CD14-positive monocyte (primary cell): ENCODE measurements at regions not wholly inside any gene's neighbourhood (a gene's known extent, or its start where the extent isn't known, plus 50 kb on each side); places are given as distances from the start of the nearest gene placed in this dataset.

ENCODE experiments used
- DNase-seq, 3 donors: peaks; one replicate each; pipeline ENCODE4 v3.0.0-alpha.2; 2011 to 2022
- H2AFZ ChIP-seq: 2 replicates; pipeline ENCODE4 v1.6.0; 2012; ENCODE audit warnings: mild to moderate bottlenecking, low read depth, low read length, inconsistent platforms; ENCODE audit not compliant: insufficient read depth, poor library complexity, severe bottlenecking
- H3K27ac ChIP-seq, 2 donors: 1 replicate in 1 of 2; 2 replicates in 1 of 2; pipeline ENCODE4 v1.5.1; 2012 to 2013; ENCODE audit warnings: low read length in 2 of 2, control low read depth in 1 of 2, inconsistent platforms in 1 of 2, low read depth in 1 of 2, mild to moderate bottlenecking in 1 of 2
- H3K27me3 ChIP-seq, 2 donors: one replicate each; pipeline versions ENCODE4 v1.6.0 to v1.6.1; 2011 to 2013; ENCODE audit warnings: low read length in 2 of 2; ENCODE audit not compliant: control insufficient read depth in 2 of 2, insufficient read depth in 2 of 2
- H3K36me3 ChIP-seq, 2 donors: replicated peaks in 1 of 2; 1 replicate in 1 of 2; 2 replicates in 1 of 2; pipeline versions ENCODE4 v1.5.1 to v1.6.1; 2012 to 2013; ENCODE audit warnings: low read length in 2 of 2, control low read depth in 1 of 2, inconsistent platforms in 1 of 2, mild to moderate bottlenecking in 1 of 2; ENCODE audit not compliant: insufficient read depth in 2 of 2, control insufficient read depth in 1 of 2
- H3K4me1 ChIP-seq, 2 donors: 1 replicate in 1 of 2; 2 replicates in 1 of 2; pipeline versions ENCODE4 v1.5.1 to v1.6.1; 2012 to 2013; ENCODE audit warnings: low read length in 2 of 2, control low read depth in 1 of 2, inconsistent platforms in 1 of 2, mild to moderate bottlenecking in 1 of 2, moderate library complexity in 1 of 2; ENCODE audit not compliant: insufficient read depth in 2 of 2, control insufficient read depth in 1 of 2
- H3K4me2 ChIP-seq: replicated peaks from 2 replicates; pipeline ENCODE3; 2012; ENCODE audit warnings: low read length, moderate library complexity, mild to moderate bottlenecking; ENCODE audit not compliant: poor library complexity, severe bottlenecking; ENCODE audit errors: extremely low read depth
- H3K4me3 ChIP-seq, 3 experiments: fragments of 200-600 bp in 1 of 3; sonication (generic) in 1 of 3; replicated peaks in 1 of 3; 1 replicate in 2 of 3; 2 replicates in 1 of 3; pipeline ENCODE4 v1.5.1; 2011 to 2013; ENCODE audit warnings: low read length in 3 of 3, mild to moderate bottlenecking in 3 of 3, control low read depth in 2 of 3, low read depth in 2 of 3, inconsistent platforms in 1 of 3, moderate library complexity in 1 of 3
- H3K79me2 ChIP-seq: 2 replicates; pipeline ENCODE4 v1.6.0; 2012; ENCODE audit warnings: mild to moderate bottlenecking, control low read depth, inconsistent platforms, low read length, moderate library complexity; ENCODE audit not compliant: insufficient read depth
- H3K9ac ChIP-seq: 2 replicates; pipeline ENCODE4 v1.6.0; 2017; ENCODE audit warnings: low read length, mild to moderate bottlenecking; ENCODE audit not compliant: insufficient read depth, poor library complexity, severe bottlenecking
- H3K9me3 ChIP-seq, 2 donors: replicated peaks in 1 of 2; 1 replicate in 1 of 2; 2 replicates in 1 of 2; pipeline versions ENCODE4 v1.5.1 to v1.6.1; 2012 to 2013; ENCODE audit warnings: low read length in 2 of 2, control low read depth in 1 of 2; ENCODE audit not compliant: control insufficient read depth in 1 of 2, insufficient read depth in 1 of 2
- H4K20me1 ChIP-seq: 2 replicates; pipeline ENCODE4 v1.6.0; 2012; ENCODE audit warnings: mild to moderate bottlenecking, low read length, control low read depth, moderate library complexity; ENCODE audit not compliant: insufficient read depth
- H3K27ac Mint-ChIP-seq, 7 donors: one replicate each; pipeline ENCODE4 v1.8.0; 2020; ENCODE audit warnings: mild to moderate bottlenecking in 7 of 7, mixed read lengths in 7 of 7, moderate library complexity in 6 of 7, inconsistent platforms in 2 of 7
- H3K27me3 Mint-ChIP-seq, 3 donors: one replicate each; pipeline ENCODE4 v1.8.0; 2021 to 2022; ENCODE audit warnings: low read depth in 3 of 3, mild to moderate bottlenecking in 3 of 3, mixed read lengths in 3 of 3, moderate library complexity in 3 of 3, inconsistent platforms in 1 of 3
- H3K36me3 Mint-ChIP-seq, 2 donors: one replicate each; pipeline ENCODE4 v1.8.0; 2020; ENCODE audit warnings: mixed read lengths in 2 of 2, inconsistent platforms in 1 of 2, mild to moderate bottlenecking in 1 of 2
- H3K4me1 Mint-ChIP-seq: one replicate; pipeline ENCODE4 v1.8.0; 2020; ENCODE audit warnings: mild to moderate bottlenecking, mixed read lengths
- H3K4me3 Mint-ChIP-seq, 2 donors: one replicate each; pipeline ENCODE4 v1.8.0; 2020; ENCODE audit warnings: mild to moderate bottlenecking in 2 of 2, mixed read lengths in 2 of 2, moderate library complexity in 1 of 2
- H3K9me3 Mint-ChIP-seq, 7 donors: one replicate each; pipeline ENCODE4 v1.8.0; 2020 to 2022; ENCODE audit warnings: mixed read lengths in 7 of 7, mild to moderate bottlenecking in 6 of 7, moderate library complexity in 6 of 7, inconsistent platforms in 2 of 7
- WGBS: methylation state at CpG from one replicate; pipeline ENCODE4 v1.1.5; 2013; ENCODE audit warnings: missing lambda C conversion rate; ENCODE audit not compliant: insufficient coverage; 5-methylcytosine and 5-hydroxymethylcytosine counted together
- intact Hi-C, 2 donors: fragments of 100-400 bp; cut with micrococcal nuclease; formaldehyde crosslinking; loops; one replicate each; pipeline versions ENCODE4 v1.15.0 to v1.15.1; 2023
- TF ChIP-seq, protein P1 (sequence below): fragments of 200-600 bp; IDR thresholded peaks from one replicate; pipeline ENCODE4 v1.8.0; 2022; ENCODE audit warnings: antibody characterized with exemption, mild to moderate bottlenecking

DNA sequence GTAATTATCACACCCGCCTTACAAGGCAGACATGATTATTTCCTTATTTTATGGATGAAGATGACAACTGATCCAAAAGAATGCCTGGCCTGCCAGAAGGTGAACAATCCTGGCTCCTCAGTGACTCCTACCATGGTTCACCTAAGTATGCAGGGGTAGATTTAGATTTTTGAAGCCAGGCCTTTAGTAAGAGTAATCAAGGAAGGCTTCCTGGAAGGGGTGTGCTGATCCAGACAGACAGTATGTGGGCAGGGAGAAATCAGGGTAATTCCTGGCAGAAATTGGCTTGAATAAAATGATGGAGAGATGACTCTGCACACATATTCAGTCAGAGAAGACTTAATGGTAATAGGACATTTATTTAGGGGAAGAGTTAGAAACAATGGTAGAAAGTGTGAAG, 637.7 kb upstream of the FANCL start:
- no peaks in the 10 kb centered on the region for H3K79me2 ChIP-seq
- no peak overlapping the region for H3K4me2 ChIP-seq
- DNase-seq = no peak
- Mint-ChIP-seq H3K4me3 (no peak overlapping the region), H3K36me3 (no peaks in the 10 kb centered on the region), H3K4me1 (no peaks in the 10 kb centered on the region), H3K27me3 (no peaks in the 10 kb centered on the region), H3K27ac (no peak overlapping the region), H3K9me3 (peaks cover 0 to 3% (median 0%) of the 10 kb centered on the region in 7 donors)
- no peak overlapping the region for H3K4me3 ChIP-seq
- no peaks in the 10 kb centered on the region for H4K20me1 ChIP-seq
- H2AFZ ChIP-seq = no peak overlapping the region
- H3K9me3 ChIP-seq = no peaks in the 10 kb centered on the region
- no peaks in the 10 kb centered on the region for H3K36me3 ChIP-seq
- H3K9ac ChIP-seq = no peak overlapping the region
- WGBS = no CpG with 5 or more reads among the region's 1 CpG
- no peaks in the 10 kb centered on the region for H3K4me1 ChIP-seq
- TF ChIP-seq, protein P1, sequence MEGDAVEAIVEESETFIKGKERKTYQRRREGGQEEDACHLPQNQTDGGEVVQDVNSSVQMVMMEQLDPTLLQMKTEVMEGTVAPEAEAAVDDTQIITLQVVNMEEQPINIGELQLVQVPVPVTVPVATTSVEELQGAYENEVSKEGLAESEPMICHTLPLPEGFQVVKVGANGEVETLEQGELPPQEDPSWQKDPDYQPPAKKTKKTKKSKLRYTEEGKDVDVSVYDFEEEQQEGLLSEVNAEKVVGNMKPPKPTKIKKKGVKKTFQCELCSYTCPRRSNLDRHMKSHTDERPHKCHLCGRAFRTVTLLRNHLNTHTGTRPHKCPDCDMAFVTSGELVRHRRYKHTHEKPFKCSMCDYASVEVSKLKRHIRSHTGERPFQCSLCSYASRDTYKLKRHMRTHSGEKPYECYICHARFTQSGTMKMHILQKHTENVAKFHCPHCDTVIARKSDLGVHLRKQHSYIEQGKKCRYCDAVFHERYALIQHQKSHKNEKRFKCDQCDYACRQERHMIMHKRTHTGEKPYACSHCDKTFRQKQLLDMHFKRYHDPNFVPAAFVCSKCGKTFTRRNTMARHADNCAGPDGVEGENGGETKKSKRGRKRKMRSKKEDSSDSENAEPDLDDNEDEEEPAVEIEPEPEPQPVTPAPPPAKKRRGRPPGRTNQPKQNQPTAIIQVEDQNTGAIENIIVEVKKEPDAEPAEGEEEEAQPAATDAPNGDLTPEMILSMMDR = no peak
- no peak overlapping the region for H3K27ac ChIP-seq
- H3K27me3 ChIP-seq = no peaks in the 10 kb centered on the region
- intact Hi-C loops = no loop called here

DNA sequence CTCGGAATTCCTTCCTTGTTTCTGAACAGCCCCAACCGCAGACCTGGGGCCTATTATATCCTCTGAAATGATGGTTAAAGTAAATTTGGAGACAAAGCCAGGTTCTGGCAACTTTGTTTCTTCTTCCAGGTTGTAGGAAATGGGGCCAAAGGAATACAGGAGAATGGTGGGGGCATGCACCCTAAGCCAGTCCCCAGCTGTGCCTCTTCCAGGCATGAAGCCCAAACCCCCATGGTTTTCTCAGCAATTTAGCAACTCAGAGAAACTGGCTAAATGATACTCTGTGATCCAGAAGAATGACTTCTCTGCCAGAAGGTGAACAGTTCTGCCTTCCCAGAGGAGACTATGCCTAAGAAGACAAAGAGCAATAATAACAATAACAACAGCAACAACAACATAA, 635.0 kb upstream of the FANCL start:
- TF ChIP-seq, protein P1 = no peak

More for the DNA sequence above, 635.0 kb upstream of the FANCL start:
- no peaks in the 10 kb centered on the region for H4K20me1 ChIP-seq
- no peaks in the 10 kb centered on the region for H3K79me2 ChIP-seq
- H3K9me3 ChIP-seq = no peaks in the 10 kb centered on the region
- Mint-ChIP-seq H3K9me3 (peaks cover 0 to 3% (median 0%) of the 10 kb centered on the region in 7 donors), H3K27ac (no peak overlapping the region), H3K36me3 (no peaks in the 10 kb centered on the region), H3K4me1 (no peaks in the 10 kb centered on the region), H3K4me3 (no peak overlapping the region), H3K27me3 (no peaks in the 10 kb centered on the region)
- H3K36me3 ChIP-seq = no peaks in the 10 kb centered on the region
- DNase-seq = no peak
- no peak overlapping the region for H3K9ac ChIP-seq
- intact Hi-C loops = no loop called here
- no peaks in the 10 kb centered on the region for H3K4me1 ChIP-seq
- no CpG with 5 or more reads among the region's 2 CpGs for WGBS
- H3K4me3 ChIP-seq = no peak overlapping the region
- no peak overlapping the region for H3K4me2 ChIP-seq
- no peak overlapping the region for H3K27ac ChIP-seq
- H3K27me3 ChIP-seq = no peaks in the 10 kb centered on the region
- no peak overlapping the region for H2AFZ ChIP-seq
